Skin epidermis (tissue), 12 donors: ENCODE measurements at regions not wholly inside any gene's neighbourhood (a gene's known extent, or its start where the extent isn't known, plus 50 kb on each side); places are given as distances from the start of the nearest gene placed in this dataset.

Experiments used
- H3K27ac ChIP-seq, 21 experiments: fragments of 200-600 bp; sonication (generic) in 11 of 21; one replicate each; pipeline ENCODE4 v1.5.0; 2020; ENCODE audit warnings: mild to moderate bottlenecking in 3 of 21, inconsistent platforms in 2 of 21, moderate library complexity in 2 of 21
- H3K4me3 ChIP-seq, 7 experiments: fragments of 200-600 bp; sonication (generic) in 2 of 7; one replicate each; pipeline ENCODE4 v1.5.0; 2020; ENCODE audit warnings: inconsistent platforms in 2 of 7, mild to moderate bottlenecking in 2 of 7, moderate library complexity in 1 of 7

GRCh38 chr5:172504701-172505402 lies 50.5 kb upstream of the SH3PXD2B start:
- peak overlapping the region in 10 of 21 experiments; percentile 6 to 71 (median 44) for H3K27ac ChIP-seq
- H3K4me3 ChIP-seq: no peak overlapping the region

- peak overlapping the region in 16 of 21 experiments; percentile 4 to 71 (median 44) for H3K27ac ChIP-seq
These were observed 49.8 kb upstream of the SH3PXD2B start for GRCh38 chr5:172503925-172504700.

More at GRCh38 chr5:172503925-172504700, 49.8 kb upstream of the SH3PXD2B start:
- H3K4me3 ChIP-seq: no peak overlapping the region
